ENCODE measurements at regions not wholly inside any gene's neighbourhood (a gene's known extent, or its start where the extent isn't known, plus 50 kb on each side); places are given as distances from the start of the nearest gene placed in this dataset.
A peak's percentile ranks its signal among the peaks of the same experiment; 100 is the strongest.

DNA sequence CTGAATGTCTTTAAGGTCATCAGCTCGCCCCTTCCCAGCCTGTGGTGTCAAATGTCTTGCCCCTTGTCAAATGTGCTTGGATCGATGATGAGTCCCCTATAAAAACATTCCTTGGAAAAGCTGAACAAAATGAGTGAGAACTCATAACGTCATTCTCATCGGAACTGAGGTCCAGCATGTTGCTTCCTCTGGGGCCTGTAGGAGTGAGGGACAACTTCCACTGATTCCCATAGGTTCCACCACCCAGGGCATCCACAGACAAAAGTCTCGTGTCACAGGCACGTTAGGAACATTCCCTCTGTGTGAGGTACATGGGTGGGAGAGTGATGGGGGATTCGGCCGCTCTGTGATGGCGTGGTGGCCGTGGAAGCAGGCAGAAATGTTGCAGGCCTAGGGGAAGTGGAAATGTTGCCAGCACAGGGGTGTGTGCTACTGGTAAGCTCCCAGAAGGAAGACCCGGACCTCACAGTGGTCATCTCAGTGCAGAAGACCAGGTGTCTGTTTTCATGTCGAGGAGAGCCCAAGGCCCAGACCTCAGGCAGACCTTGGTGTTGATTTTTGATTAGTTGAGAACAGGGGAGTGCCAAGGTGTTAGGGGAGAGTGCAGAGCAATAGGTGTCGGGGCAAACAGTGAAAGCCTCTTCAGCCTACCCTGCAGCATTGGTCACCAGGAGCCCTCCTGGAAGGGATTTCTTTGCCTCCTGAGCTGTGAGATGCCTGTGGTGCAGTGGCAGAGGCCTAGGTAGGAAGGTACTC, 96.8 kb downstream of the SNRPN start:
- DNase-seq, result no peak

DNA sequence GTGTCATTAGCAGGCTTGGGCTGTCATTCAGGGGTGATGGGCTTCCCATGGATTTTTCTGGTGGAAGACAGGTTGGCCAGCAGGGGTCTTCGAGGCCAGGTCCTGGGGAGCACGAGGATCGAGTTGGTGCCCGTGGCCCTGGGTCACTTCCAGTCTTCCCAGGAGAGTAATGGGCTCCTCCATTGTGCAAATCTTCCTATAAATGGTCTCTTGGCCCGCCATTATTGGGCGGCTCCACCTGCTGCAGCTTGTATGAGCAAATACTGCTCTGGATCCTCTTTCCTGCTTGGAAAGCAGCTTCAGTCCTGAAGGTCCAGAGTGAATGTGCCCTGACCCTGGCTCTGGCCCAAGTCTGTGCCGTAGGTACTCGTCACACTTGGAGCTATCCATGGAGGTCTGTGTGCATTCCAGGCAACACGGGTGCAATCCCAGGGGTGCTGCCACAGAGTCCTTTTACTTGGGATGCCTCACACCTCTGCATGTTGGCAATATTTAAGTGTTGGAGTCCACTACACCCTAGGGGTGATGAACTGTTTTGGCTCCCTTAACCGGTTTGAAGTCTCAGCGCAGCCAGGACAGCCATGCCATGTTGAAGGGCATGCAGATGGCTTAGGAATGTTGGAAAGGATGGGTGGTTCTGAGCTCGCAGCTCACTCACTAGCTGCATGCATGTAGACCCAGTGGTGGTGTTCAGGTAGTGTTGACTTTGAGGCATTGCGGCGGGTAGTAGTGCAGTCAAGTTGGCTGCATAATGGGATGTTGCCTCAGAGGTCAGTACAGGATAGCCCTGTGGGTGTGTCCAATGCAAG, 97.6 kb downstream of the SNRPN start:
- DNase-seq, result no peak

DNA sequence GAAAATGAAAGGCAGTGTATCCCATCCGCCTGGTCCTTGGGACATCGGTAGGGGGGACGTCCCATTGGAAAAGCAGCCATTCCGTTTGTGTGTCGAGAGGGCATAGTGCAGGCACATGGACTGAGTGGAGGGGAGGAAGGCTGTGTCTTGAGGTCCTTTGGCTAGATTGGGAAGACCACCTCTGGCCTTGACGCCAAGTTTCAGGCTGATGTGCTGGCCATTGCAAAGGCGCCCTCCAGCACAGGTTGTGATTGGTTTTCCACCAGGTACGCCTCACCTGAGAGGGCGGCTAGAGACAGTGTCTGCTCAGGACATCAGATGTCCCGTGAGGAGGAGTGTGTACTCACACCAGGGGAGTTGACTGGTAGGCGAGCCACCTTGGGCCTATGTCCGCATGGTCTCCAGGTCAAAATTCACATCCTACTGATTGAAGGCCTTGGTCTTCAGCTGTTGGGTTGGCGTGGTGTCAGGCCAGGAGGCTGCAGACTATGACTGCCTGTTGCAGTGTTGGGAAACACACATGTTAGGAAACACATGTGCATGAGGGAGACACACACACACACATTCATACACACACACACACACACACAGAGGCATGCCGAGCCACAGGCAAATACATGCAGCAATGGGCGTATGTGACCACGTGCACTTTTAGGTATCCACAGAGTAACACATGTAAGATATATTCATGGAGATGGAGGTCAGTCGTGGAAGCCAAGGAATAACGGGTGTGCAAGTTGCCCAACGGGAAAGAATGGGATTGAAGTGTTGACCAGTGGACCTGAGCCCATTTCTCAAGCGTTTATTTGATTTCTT, 98.4 kb downstream of the SNRPN start:
- DNase-seq, result no peak

DNA sequence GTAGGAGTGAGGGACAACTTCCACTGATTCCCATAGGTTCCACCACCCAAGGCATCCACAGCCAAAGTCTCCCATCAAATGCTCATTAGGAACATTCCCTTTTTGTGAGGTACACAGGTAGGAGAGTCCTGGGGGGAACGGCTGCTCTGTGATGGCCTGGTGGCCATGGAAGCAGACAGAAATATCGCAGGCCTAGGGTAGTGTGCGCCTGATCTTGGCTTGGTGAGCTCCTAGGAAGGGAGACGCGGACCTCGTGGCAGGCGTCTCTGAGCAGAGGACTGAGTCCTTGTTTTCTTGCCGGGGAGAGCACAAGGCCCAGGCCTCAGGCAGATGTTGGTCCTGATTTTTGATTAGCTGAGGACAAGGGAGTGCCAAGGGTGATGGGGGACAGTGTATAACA, 99.5 kb downstream of the SNRPN start:
- DNase-seq, result peak; percentile 5

DNA sequence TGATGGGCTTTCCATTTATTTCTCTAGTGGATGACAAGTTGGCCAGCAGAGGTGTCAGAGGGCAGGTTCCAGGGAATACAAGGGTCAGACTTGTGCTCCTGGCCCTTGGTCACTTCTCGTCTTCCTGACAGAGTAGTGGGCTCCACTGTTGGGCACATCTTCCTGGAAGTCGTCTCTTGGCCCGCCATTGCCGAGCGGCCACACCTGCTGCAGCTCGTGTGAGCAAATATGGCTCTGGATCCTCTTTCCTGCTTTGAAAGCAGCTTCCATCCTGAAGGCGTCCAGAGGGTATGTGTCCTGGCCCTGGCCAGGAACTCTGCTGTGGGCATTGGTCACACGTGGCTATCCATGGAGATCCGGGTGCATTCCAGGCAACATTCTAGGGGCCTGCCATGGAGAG, 100.2 kb downstream of the SNRPN start:
- no peak for DNase-seq

DNA sequence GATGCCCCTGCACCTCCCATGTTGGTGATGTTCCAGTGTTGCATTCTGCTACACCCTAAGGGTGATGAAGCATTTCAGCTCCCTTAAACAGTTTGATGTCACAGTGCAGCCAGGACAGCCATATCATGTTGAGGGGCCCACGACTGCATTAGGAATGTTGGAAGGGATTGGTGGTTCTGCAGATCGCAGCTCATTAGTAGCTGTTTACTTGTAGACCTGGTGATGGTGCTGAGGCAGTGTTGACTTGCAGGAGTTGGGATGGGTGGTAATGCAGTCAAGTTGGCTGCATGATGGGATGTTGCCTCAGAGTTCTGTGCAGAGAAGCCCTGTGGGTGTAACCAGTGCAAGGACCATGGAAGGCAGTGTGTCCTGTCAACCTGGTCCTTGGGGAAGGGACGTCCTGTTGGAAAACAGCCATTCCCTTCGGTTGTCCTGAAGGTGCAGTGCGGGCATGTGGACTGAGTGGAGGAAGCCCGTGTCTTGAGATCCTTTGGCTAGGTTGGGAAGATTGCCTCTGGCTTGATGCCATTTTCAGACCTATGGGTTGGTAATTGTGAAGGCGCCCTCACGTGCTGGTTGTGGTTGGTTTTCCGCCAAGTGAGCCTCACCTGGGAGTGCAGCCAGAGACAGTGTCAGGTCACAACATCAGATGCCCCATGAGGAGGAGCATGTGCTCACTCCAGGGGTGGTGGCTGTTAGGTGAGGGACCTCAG, 100.7 kb downstream of the SNRPN start:
- DNase-seq, result no peak

DNA sequence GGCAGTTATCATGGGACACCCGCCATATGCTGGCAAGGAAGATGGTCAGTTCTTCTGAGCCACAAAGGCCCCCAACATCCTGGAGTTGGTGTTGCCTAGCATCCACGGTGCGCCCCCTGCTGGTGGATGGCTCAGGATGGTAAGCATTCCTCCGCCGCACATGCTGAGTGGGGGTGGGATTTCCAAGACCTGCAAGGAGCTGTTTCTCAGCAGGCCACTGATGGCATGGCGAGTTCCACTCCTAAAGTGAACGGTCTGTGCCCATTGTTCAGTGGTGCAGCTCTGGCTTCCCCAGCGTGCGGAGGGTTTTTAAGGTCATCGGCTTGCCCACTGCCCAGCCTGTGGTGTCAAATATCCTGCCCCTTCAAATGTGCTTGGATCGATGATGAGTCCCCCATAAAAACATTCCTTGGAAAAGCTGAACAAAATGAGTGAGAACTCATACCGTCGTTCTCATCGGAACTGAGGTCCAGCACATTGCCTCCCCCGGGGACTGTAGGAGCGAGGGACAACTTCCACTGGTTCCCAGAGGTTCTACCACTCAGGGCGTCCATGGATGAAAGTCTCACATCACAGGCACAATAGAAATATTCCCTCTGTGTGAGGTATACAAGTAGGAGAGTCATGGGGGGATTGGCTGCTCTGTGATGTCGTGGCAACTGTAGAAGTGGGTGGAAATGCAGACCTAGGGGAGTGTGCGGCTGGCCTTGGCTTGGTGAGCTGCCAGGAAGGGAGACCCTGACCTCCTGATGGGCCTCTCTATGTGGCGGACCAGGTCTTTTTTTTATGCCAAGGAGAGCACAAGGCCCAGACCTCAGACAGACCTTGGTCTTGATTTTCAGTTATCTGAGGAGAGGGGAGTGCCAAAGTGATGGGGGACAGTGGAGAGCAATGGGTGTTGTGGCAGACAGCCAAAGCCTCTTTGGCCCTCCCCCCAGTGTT, 102.0 kb downstream of the SNRPN start:
- peak; percentile 8 for DNase-seq

DNA sequence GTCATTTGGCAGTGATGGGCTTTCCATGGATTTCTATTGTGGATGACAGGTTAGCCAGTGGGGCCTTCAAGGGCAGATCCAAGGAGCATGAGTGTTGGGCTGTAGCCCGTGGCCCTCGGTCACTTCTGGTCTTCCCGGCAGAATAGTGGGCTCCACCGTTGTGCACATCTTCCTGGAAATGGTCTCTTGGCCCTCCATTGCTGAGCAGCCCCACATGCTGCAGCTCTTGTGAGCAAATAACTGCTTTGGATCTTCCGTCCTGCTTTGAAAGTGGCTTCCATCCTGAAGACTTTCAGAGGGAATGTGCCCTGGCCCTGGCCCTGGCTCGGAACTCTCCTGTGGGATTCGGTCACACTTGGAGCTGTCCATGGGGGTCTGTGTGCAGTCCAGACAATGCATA, 102.8 kb downstream of the SNRPN start:
- DNase-seq, result peak; percentile 6

DNA sequence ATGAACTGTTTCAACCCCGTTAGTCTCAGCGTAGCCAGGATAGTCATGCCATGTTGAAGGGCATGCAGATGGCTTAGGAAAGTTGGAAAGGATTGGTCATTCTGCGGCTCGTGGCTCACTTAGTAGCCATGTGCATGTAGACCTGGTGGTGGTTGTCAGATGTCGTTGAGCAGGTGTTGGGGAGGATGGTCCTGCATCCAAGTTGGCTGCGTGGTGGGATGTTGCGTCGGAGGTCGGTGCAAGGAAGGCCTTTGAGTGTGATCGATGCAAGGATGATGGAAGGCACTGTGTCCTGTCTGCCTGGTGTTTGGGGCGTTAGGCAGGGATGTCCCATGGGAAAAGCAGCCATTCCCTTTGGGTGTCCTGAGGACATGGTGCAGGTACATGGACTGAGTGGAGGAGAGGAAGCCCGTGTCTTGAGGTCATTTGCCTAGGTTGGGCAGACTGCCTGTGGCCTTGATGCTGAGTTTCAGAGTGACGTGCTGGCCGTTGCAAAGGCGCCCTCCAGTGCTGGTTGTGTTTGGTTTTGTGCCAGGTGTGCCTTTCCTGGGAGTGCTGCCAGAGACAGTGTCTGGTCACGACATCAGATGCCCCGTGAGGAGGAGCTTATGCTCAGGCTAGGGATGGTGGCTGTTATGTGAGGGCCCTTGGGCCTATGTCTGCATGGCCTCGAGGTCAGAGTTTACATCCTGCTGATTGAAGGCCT, 103.4 kb downstream of the SNRPN start:
- peak; percentile 4 for DNase-seq

DNA sequence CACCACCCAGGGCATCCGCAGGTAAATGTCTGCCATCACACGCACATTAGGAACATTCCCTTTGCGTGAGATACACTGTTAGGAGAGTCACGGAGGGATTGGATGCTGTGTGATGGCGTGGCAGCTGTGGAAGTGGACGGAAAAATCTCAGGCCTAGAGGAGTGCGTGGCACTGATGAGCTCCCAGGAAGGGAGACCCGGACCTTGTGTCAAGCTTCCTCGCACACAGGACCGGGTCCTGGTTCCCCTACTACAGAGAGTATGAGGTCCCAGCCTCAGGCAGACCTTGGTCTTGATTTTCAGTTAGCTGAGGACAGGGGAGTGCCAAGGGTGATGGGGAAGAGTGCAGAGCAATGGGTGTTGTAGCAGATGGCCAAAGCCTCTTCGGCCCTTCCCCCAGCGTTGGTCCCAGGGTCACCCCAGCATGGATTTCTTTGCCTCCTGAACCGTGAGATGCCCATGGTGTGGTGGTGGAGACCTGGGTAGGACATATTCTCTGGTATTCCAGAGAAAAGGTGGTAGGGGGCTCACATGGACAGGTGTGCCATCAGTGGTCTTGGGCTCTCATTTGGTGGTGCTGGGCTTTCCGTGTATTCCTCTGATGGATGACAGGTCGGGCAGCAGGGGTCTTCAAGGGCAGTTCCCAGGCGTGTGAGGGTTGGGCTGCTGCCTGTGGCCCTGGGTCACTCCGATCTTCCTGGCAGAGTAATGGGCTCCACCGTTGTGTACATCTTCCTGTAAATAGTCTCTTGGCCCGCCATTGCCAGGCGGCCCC, 105.1 kb downstream of the SNRPN start:
- peak; percentile 2 for DNase-seq

DNA sequence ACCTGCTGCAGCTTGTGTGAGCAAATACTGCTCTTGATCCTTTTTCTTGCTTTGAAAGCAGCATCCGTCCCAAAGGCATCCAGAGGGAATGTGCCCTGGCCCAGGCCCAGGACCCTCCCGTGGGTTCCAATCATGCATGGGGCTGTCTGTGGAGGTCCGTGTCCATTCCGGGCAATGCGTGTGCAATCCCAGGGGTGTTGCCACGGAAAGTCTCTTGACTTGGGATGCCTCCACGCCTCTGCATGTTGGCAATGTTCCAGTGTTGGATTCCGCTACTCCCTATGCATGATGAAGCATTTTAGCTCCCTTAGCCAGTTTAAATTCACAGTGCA, 105.7 kb downstream of the SNRPN start:
- DNase-seq, result no peak

DNA sequence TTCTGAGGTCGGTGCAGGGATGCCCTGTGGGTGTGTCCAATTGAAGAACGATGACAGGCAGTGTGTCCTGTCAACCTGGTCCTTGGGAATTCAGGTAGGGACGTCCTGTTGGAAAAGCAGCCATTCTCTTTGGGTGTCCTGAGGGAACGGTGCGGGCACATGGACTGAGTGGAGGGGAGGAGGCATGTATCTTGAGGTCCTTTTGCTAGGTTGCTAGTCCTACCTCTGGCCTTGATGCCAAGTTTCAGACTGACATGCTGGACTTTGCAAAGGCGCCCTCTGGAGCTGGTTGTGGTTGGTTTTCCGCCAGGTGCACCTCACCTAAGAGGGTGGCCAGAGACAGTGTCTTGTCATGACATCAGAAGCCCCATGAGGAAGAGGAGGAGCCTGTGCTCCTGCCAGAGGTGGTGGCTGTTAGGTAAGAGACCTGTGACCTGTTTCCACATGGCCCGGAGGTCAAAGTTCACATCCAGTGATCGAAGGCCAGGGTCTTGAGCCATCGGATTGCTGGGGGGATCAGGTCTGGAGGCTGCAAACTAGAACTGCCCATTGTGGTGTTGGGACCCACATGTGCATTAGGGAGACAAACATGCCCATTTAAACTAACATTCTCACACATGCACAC, 106.3 kb downstream of the SNRPN start:
- DNase-seq, result peak; percentile 2

DNA sequence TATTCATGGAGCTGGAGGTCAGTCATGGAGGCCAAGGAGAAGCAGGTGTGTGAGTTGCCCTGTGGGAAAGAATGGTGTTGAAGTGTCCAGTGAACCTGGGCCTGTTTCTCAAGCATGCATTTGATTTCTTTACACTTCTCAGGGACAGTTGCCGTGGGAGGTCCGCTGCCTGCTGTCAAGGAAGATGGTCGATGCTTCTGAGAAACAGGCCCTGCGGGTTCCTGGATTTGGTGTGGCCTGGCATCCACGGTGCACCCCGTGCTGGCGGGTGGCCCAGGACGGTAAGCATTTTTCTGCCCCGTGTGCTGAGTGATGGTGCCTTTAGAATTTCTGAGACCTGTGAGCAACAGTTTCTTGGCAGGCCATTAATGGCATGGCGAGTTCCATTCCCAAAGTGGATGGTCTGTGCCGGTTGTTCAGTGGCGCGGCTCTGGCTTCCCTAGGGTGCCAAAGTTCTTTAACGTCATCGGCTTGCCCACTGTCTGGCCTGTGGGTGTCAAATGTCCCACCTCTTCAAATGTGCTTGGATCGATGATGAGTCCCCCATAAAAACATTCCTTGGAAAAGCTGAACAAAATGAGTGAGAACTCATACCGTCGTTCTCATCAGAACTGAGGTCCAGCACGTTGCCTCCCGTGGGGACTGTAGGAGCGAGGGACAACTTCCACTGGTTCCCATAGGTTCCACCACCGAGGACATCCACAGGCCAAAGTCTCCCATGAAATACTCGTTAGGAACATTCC, 107.2 kb downstream of the SNRPN start:
- peak; percentile 3 for DNase-seq

DNA sequence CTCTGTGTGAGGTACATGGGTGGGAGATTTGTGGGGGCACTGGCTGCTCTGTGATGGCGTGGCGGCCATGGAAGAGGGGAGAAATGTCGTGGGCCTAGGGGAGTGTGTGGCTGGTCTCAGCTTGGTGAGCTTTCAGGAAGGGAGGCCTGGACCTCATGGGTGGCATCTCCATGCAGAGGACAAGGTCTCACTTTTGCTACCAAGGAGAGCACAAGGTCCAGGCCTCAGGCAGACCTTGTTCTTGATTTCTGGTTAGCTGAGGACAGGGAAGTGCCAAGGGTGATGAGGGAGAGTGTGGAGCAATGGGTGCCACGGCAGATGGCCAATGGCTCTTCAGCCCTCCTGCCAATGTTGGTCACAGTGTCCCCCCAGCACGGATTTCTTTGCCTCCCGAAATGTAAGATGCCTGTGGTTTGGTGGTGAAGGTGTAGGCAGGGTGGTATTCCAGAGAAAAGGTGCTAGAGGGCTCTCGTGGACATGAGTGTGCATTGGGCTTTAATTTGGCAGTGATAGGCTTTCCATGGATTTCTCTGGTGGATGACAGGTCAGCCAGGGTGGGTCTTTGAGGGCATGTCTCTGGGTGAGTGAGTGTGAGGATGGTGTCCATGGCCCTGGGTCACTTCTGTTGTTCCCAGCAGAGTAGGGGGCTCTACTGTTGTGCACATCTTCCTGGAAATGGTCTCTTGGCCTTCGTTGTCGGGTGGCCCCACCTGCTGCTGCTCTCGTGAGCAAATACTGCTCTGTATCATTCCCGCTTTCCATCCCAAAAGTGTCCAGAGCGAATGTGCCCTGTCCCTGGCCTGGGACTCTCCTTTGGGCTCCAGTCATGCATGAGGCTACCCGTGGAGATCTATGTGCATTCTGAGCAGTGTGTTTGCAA, 108.0 kb downstream of the SNRPN start:
- DNase-seq, result no peak

DNA sequence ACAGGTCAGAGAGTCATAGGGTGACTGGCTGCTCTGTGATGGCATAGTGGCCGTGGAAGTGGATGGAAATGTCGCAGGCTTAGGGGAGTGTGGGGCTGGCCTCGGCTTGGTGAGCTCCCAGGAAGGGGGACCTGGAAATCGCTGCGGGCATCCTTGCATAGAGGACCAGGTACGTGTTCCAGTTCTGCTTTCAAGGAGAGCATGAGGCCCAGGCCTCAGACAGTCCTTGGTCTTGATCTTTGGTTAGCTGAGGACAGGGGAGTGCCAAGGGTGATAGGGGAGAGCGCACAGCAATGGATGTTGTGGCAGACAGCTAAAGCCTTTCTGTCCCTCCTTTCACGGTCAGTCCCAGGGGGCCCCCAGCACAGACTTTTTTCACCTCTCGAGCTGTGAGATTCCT, 110.5 kb downstream of the SNRPN start:
- no peak for DNase-seq

DNA sequence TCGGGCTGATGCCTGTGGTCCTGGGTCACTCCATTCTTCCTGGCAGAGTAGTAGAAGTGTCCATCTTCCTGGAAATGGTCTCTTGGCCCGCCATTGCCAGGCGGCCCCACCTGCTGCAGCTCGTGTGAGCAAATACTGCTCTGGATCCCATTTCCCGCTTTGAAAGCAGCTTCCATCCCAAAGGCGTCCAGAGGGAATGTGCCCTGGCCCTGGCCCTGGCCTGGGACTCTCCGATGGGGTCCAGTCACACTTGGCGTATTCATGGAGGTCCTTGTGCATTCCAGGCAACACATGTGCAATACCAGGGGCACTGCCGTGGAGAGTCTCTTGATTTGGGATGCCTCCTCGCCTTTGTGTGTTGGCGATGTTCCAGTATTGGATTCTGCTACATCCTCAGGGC, 111.1 kb downstream of the SNRPN start:
- no peak for DNase-seq

DNA sequence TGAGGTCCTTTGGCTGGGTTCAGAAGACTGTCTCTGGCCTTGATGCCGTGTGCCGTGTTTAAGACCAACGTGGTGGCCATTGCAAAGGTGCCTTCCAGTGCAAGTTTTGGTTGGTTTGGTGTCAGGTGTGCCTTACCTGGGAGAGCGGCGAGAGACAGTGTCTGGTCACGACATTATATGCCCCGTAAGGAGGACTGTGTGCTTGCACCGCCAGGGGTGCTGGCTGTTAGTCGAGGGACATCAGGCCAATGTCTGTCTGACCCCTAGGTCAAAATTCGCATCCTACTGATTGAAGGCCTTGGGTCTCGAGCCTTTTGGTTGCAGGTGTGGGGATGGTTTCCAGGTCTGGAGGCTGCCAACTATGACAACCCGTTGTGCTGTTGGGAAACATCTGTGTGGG, 111.9 kb downstream of the SNRPN start:
- DNase-seq, result no peak

DNA sequence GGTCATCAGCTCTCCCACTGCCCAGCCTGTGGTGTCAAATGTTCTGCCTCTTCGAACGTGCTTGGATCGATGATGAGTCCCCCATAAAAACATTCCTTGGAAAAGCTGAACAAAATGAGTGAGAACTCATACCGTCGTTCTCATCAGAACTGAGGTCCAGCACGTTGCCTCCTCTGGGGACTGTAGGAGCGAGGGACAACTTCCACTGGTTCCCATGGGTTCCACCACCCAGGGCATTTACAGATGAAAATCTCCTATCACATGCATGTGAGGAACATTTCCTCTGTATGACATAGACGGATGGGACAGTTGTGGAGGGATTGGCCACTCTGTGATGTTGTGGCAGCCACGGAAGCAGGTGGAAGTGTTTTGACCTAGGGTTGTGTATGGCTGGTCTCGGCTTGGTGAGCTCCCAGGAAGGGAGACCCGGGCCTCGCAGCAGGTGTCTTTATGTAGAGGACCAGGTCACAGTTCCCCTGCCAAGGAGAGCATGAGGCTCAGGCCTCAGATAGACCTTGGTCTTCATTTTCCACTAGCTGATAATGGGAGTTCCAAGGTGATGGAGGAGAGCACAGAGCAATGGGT, 113.0 kb downstream of the SNRPN start:
- no peak for DNase-seq
